OCI-M2 (cell line): ENCODE measurements at regions not wholly inside any gene's neighbourhood (a gene's known extent, or its start where the extent isn't known, plus 50 kb on each side); places are given as distances from the start of the nearest gene placed in this dataset.

Source experiments
- DNase-seq: peaks from one replicate; lab custom pipeline; 2025; ENCODE audit not compliant: unreplicated experiment; lab: John Stamatoyannopoulos, UW

DNA sequence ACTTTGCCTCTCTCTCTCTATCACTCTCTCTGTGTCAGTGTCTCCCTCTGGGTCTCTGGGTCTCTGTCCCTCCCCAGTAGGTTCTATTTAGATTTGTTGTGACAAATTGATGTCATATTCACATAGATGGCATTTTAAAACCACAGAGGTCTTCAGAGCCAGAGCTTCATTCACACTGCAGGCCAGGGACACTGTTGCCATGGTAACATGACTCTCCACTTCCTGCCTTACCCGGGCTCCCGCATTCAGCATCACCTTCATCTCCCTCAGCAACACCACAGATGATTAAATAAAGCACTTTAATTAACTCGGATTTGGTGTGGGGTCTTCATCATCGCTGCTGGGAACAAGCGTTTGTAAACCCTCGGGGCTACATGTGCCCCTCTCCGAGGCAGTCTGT is 132.6 kb downstream of the ETS2 start:
- no peak for DNase-seq

DNA sequence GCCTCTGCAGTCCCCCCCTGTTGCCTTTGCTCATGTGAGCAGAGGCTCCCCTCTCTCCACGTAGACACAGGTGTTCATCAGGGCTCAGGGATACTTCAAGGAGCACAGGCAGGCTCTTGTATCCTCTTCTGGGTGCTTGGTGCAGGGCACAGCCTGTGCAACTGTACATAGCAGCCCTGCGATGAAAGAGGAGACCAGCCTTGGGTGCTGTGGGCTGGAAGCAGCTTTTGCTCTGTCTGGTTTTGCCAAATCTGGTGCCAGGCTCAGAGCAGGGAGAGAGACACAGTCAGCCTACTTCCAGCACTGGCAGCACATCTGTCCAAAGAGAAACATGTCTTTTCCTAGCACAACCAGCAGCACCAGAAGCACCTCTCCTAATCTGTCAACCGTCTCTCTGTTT is 132.1 kb downstream of the ETS2 start:
- no peak for DNase-seq

DNA sequence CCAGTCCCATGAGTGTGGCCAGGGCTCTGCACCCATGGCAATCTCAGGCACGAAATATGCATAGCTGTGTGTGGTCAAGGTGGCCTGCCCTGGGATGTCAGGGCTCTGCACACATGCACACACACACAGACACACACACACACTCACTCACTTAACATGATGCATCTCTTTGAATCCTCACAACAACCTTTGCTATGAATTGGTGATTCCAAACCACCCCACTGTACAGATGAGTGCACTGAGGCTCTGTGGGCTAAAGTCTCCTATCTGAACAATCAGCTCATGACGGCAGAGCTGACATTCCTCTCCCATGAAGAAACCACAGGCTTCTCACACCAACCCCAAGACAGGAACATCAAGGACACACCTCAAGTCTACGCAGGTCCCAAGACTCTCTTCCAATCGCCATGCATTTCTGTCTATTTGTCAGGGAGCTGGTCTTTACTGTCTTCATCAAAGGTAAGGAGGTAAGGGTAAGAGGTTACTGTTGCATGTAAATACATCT is 131.6 kb downstream of the ETS2 start:
- no peak for DNase-seq

GRCh38 chr21:38936240-38936639 is 130.5 kb downstream of the ETS2 start:
- no peak for DNase-seq

GRCh38 chr21:38933731-38934130 is 128.0 kb downstream of the ETS2 start:
- DNase-seq: no peak

DNA sequence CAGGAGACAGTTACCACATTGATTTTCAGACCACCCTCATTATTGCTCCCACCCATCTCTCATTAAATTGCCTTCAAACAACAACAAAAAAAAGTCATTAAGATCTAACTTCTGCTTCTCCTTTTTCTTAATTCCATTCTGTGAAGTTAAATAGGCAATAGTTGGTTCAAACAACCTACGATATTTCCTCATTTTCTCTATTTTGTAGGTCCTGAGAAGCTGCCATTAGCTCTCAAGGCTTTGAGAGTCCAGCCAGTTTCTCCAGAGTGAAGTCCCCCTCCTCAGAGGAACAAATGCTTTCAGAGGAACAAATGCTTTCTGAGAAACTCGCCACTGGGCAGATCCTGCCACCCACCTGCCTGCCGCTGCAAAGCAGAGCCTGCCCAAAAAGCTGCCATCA is 125.6 kb downstream of the ETS2 start:
- DNase-seq: no peak

GRCh38 chr21:38930853-38931252 is 125.1 kb downstream of the ETS2 start:
- DNase-seq: no peak

DNA sequence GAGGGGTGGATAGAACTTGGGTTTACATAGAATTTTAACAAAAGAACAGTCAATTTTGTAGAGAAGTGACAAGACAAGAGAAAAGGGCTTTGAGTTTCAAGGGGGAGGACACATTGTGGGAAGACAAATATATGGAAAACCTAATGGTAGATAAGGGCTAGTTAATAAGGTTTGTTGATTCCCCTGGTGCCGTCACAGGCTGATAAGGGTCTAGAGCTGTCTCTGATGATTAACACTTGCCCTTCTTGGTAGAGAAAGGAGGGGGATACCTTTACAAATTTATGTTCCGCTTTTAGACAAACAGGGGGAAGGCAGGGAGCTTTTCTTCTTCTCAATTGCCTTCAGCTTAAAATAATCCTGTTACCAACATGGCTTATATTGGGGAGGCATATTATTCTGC is 124.3 kb downstream of the ETS2 start:
- DNase-seq: no peak

DNA sequence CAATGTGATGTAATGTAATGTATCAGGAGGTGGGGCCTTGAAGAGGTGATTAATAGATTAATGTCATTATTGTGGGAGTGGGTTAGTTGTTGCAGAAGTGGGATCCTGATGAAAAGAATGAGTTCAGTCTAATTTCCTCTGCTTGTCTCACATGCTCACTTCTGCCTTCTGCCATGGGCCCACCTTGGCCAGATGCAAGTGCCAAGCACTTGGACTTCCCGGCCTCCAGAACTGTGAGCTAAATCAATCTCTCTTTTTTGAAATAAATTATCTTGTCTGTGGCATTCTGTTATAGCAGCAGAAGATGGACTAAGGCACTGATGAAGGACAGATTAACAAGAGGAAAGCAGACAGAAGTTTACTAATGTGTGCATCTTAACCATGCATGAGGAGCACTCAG is 123.9 kb downstream of the ETS2 start:
- DNase-seq: no peak

GRCh38 chr21:38929142-38929541 is 123.4 kb downstream of the ETS2 start:
- no peak for DNase-seq

DNA sequence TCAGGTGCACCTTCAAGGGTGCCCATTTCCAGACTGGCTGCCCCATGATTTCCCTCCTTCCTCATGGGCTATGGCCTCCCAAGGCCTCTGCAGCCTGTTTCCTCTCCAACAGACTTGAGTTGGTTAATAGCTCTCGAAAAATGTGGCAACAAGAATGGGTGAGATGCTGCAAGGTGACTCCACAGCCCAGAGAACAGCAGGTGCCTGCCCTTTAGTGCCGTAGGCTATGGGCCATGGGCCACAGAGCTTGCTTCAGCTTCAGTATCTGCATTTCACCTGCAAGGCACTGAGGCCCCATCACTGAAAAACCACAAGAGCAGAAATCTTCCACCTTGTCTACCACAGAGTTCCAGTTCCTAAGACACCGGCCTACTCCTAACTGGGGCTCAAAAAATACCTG is 122.0 kb downstream of the ETS2 start:
- DNase-seq: no peak

- no peak for DNase-seq
Observed at GRCh38 chr21:38925923-38926322, 120.2 kb downstream of the ETS2 start.

GRCh38 chr21:38925478-38925877 is 119.7 kb downstream of the ETS2 start:
- no peak for DNase-seq

DNA sequence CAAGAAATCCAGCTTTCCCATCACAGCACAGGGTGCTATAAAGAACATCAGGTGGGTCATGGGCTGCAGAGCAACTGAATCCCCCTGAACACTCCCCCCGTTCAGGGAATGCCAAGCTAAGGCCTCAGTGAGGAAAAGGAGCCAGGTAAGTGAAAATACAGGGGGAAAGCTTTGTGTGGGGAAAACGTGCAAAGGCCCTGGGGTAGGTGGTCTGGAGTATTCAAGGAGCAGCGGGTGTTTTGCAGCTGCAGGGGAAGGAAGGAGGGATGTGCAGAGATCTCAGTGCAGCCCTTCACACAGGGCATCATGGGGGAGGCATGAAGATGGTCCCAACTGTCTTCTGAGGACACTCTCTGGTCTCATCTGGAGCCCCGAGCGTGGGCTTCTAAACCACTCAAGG is 119.2 kb downstream of the ETS2 start:
- no peak for DNase-seq

DNA sequence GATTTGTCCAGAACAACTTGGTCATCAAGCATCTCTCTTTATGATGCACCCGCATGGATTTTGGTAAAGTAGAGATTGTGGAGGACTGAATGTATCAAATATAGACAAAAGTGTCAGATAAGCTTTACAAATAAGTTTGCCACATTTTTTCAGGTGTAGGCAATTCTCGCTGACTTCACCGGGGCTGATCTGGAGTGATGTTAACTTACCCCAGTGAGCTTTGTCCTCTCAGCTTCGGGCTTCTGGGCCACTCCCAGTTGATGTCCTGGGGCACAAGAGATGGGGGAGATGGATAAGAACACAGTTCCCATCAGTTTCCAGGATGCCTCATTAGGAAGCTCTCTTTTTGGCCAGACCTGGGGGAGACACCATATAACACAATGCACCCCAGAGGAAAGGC is 117.7 kb downstream of the ETS2 start:
- DNase-seq: no peak

GRCh38 chr21:38922474-38923235 is 116.9 kb downstream of the ETS2 start:
- DNase-seq: no peak

DNA sequence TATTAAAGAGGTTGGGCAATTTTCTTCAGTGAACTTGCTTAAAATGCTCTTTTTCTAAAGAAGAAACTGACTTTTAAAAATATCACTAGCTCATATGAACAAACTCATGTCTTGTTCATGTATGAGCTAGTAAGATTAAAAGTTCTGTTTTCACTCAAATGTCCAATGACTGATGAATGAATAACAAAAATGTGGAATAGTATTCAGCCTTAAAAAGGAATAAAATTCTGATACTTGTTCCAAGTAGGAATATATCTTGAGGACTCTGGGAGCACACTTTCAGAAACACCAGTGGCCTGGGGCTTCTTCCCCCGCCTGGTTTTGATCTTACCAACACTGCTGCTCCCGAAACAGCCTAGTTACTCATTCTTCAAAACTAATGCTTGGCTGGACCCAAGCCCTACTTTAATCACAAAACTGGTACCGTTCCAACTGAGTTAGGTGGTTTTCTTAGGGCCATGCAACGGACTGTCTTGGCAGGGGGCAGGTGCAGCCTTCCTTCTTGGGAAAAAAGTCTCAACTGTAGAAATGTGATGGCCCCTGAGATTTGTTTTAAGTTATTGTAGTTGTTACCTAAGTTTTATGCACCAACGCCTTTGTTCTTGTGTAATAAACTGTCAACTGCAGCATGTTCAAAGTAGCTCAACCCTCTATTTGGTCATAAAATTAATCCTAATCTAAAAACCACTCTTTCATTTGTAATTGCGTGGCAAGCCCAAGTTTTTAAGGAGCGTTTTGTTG is 116.0 kb downstream of the ETS2 start:
- no peak for DNase-seq

GRCh38 chr21:38920631-38921398 is 115.1 kb downstream of the ETS2 start:
- no peak for DNase-seq

DNA sequence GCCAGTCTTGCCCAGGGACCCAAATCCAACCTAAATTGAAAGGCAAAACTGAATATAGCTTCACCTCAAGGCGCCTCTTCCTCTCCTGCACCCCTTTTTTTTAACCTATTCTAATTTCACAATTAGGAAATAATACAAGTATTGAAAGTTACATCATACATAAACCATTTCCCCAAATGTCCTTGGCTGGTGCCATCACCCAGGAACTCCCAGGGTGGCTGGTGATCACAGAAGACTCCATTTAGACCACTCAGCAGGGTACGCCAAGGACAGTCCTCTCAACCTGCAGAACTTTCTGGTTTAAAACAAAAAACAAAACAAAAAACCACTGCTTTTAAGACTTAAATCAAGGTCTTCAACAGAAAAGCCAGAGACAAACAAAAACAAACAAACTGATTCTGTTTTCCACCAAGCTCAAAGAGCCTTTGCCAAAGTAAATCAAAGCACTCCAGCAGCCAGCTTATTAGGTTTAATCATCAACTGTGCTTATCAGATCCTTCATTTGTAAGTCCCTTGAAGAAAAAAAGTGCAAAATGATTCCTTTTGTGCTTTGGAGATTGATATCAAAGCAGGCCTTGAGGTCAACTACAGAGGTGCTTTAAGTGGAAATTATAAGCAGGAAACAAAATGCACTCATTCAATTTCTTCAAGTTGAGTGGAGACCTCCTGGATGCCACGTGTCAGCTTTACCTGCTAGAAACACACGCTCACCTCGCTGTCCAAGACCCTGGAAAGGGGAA is 113.0 kb downstream of the ETS2 start:
- no peak for DNase-seq

DNA sequence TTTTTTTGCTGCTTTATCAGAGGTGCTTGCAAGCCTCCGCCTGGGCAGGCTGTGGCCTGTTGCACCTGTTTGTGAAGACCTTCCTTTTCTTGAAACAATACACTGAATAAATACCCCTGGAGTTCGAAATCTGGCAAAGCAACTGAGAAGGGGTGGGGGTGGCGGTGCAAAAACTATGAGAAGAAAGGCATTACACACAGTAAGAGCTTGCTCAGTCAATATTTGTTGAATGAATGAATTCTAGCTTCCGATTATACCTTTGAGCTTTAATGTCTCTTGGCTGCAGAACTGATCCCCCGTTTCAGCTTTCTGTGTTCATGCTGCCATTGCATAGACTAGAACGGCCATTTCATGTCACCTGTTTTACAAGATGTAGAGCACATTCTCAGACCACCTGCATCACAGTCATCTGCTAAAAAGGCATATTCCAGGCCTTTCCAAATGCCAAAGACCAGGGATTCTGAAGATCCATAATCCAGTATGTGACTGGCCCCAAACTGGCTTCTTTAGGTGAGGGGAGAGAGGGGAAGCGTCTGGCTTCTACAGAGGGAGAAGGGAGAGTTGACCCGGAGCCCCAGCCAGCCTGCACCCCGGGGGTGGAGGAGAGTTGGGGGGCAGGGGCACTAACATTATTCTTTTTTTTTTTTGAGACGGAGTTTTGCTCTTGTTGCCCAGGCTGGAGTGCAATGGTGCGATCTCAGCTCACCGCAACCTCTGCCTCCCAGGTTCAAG is 111.5 kb downstream of the ETS2 start:
- no peak for DNase-seq
